GOT3 (cell line): ENCODE measurements at regions not wholly inside any gene's neighbourhood (a gene's known extent, or its start where the extent isn't known, plus 50 kb on each side); places are given as distances from the start of the nearest gene placed in this dataset.

ENCODE experiments used
- DNase-seq: peaks from one replicate; lab custom pipeline; 2025; ENCODE audit warnings: mixed read lengths; lab: John Stamatoyannopoulos, UW

DNA sequence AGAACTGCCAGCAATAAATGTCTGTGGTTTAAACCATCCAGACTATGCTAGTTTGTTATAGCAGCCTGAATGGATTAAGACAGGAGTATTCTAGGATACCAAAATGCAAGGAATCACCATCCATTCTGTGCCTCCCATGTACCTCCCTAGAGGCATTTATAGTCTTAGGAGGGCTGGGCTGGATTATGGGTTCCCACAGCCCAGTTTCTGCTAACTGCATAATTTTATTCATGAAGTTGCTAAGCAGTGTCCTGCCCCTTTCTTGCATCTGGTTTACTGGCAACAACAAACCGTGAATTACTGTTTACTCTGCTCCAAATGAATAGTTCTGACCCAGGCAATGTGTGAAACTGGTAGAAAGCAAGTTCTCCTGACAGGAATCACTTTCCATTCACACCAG is 67.1 kb upstream of the PRKX start:
- DNase-seq: no peak

DNA sequence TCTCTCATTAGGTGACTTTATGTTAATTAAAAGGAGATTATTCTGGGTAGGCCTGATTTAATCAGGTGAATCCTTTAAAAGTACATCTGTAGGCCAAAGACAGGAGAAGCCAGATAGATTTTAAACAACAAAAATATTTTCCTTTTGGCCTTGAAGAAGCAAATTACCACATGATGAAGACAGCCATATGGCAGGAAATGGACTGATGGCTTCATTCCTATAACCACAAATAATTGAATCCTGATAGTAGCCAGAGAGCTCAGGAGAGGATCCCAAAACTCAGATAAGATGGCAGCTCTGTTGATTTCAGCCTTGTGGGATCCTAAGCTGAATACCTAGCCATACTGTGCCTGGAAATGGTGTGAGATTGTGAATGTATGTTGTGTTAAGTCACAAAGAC is 66.1 kb upstream of the PRKX start:
- no peak for DNase-seq

DNA sequence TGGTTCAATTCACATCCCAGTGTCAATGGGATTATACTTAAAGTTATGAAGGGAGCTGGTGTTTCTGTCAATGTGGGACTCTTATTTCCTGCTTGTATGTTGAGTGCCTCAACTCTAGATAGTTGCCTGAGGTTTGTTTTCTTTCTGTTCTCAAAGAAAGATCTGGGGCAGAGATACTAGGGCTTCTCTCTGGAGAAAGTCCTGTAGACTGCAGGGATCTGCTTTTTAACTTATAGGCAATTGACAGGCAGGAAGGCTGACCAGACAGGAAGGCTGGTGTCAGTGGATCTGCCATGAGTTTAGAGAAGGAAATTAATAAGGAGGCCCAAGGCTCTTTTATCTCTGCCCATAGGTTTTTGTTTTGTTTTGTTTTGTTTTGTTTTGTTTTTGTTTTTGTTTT is 64.0 kb upstream of the PRKX start:
- DNase-seq: no peak

DNA sequence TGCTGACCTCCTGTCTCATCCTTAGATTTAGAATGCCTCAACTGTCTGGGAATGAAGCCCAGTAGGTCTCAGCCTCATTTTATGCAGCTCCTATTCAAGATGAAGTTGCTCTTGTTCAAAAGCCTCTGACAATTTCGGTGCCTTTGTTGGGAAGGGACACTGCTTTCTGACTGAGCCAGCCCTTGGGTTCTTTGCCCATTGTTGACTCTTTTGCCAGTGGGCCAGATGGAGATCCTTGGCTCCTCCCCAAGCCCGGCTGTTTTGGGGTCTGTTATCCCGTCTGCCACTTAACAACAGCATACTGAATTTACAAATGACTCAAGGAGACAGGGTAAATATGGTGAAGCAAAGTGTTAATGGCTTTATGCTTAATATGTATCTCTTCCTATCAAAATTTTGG is 58.3 kb upstream of the PRKX start:
- no peak for DNase-seq

DNA sequence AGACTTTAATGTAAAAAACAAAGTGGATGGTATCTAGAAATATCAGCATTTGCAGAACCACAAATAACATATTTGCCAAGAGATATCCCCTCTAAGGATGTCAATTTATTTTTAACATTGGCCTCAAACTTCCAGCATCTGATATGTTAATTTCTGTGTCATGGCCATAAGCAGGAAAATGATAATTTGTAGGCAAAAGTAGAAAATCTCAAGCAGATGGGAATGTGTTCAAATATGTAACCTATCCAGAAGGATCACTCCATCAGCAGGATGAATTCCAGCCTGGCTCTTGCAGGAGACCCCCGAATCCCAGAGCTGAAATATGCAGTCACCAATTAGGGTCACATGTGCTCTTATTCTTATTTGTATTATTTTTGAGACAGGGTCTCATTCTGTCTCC is 55.4 kb upstream of the PRKX start:
- DNase-seq: no peak
